ENCODE measurements at regions not wholly inside any gene's neighbourhood (a gene's known extent, or its start where the extent isn't known, plus 50 kb on each side); places are given as distances from the start of the nearest gene placed in this dataset.

GRCh38 chr7:25711940-25712339 lies 440.1 kb upstream of the NFE2L3 start:
- no peak for DNase-seq (ENCODE audit: low spot score)

DNA sequence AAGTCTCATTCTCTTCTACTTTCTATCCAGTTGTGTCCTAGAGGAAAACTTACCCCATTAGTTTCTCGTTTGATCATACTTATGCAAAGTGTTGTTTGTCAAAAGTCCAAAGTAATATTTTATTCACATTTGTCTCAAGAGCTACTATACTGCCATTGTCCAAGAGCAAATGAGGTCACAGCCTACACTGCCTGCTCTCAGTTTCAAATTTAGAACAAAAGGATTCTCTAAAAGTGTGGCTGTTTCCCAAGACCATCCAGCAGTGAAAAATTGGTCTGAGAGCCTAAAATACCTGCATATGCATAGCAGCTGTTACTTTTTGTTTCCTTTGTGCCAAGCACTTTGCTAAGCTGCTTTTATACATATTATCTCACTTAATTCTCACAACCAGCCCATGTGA lies 439.5 kb upstream of the NFE2L3 start:
- DNase-seq (ENCODE audit: low spot score), result no peak
- TF ChIP-seq CTCF (IDR thresholded peaks at IDR 0.05), result no peak
- H3K27ac ChIP-seq, result no peak overlapping the region
- no peak overlapping the region for H3K4me3 ChIP-seq

More at GRCh38 chr7:25711940-25712339, 440.1 kb upstream of the NFE2L3 start:
- no peak for TF ChIP-seq CTCF (IDR thresholded peaks at IDR 0.05)
- no peak overlapping the region for H3K27ac ChIP-seq
- no peak overlapping the region for H3K4me3 ChIP-seq

GRCh38 chr7:25714013-25714412 lies 438.0 kb upstream of the NFE2L3 start:
- no peak overlapping the region for H3K4me3 ChIP-seq
- DNase-seq (ENCODE audit: low spot score), result no peak
- TF ChIP-seq CTCF (IDR thresholded peaks at IDR 0.05), result no peak
- H3K27ac ChIP-seq, result no peak overlapping the region

DNA sequence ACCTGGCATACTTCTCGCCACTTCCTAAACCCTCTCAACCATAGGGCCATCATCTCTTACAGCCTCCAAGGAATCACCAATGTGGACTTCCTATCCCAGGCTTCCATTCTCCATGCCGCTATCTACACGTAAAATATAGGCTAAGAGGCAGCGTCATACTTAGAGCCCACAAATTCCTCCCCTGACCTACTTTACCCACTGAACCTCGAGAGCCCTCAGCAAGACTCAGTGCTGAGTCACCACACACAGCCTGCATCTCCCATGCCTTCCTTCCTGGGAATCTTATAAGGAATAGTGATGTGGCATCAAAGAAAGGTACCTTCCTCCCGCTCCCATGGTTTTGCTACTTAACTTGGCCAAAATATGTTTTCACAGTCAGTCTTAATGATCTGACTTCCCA lies 435.6 kb upstream of the NFE2L3 start:
- Histone ChIP-seq H3K4me3 (no peak overlapping the region), H3K27ac (no peak overlapping the region)
- no peak for TF ChIP-seq CTCF (IDR thresholded peaks at IDR 0.05)
- no peak for DNase-seq (ENCODE audit: low spot score)

GRCh38 chr7:25718596-25718995 lies 433.4 kb upstream of the NFE2L3 start:
- Histone ChIP-seq H3K27ac (no peak overlapping the region), H3K4me3 (no peak overlapping the region)
- no peak for DNase-seq (ENCODE audit: low spot score)
- TF ChIP-seq CTCF (IDR thresholded peaks at IDR 0.05), result no peak

DNA sequence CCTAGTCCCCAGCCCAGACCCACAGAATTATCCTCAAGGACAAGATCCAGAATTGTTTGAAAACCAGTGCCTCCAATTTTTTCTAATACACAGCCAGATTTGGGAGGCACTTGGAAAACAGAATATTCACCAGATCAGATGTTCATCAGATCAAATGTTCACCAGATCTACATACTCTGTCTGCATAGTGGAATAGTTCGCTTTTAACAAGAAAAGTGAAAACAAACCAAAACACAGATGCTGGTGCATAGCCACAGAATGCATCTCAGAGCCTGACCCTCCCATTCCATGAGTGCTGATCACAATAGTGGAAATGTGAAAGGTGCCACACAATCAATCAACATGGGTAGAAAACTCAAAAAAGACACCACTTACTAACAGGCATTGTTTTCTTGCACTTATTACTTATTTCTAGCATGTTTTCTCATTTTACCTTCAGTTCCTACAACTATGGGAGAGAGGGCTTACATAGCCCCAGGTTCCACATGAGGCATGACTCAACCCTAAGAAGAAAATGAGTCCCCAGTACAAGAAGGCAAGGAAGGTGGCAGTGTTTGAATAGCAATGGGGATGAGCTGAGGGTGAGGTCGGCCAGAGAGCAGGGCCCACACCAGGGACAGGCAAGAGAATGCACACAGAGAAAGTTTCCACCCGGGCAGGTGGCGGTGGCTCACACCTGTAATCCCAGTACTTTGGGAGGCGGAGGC lies 432.7 kb upstream of the NFE2L3 start:
- H3K27ac ChIP-seq, result no peak overlapping the region
- no peak overlapping the region for H3K4me3 ChIP-seq
- DNase-seq (ENCODE audit: low spot score), result no peak
- TF ChIP-seq CTCF (IDR thresholded peaks at IDR 0.05), result no peak

- no peak for DNase-seq (ENCODE audit: low spot score)
- TF ChIP-seq CTCF (IDR thresholded peaks at IDR 0.05), result no peak
- Histone ChIP-seq H3K27ac (no peak overlapping the region), H3K4me3 (no peak overlapping the region)
These were observed 431.6 kb upstream of the NFE2L3 start for GRCh38 chr7:25720427-25720826.
